ENCODE measurements at regions not wholly inside any gene's neighbourhood (a gene's known extent, or its start where the extent isn't known, plus 50 kb on each side); places are given as distances from the start of the nearest gene placed in this dataset.

DNA sequence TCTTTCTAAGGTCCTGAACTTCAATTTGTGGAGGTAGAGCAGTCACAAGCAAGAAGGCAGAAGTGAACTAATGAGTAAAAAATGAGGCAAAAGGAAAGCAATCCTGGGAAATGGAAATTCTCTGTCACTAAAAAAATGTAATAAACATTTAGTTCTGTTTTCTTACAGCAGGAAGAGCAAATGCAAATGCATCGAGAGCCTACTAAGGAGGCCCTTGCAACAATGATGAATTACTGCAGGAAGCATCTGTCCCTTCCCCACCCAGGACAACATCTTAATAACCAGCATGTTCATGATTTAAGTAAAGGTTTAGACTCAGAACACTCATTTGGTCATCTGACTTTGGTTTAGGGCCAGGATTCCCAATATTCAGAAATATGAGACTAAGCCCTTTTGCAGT lies 341.4 kb upstream of the NOCT start:
- Histone ChIP-seq H3K27ac (no peak overlapping the region), H3K4me1 (peaks cover 2% of the 10 kb centered on the region), H3K36me3 (no peaks in the 10 kb centered on the region), H3K9me3 (no peaks in the 10 kb centered on the region), H3K27me3 (no peaks in the 10 kb centered on the region), H3K4me3 (no peak overlapping the region)
- no peak for DNase-seq (ENCODE audit: low spot score in 2 of 2)
- TF ChIP-seq EP300 (IDR thresholded peaks at IDR 0.05) (no peak), POLR2AphosphoS5 (IDR thresholded peaks at IDR 0.05) (no peak), POLR2A (IDR thresholded peaks at IDR 0.05) (no peak)
- TF ChIP-seq, protein P1, sequence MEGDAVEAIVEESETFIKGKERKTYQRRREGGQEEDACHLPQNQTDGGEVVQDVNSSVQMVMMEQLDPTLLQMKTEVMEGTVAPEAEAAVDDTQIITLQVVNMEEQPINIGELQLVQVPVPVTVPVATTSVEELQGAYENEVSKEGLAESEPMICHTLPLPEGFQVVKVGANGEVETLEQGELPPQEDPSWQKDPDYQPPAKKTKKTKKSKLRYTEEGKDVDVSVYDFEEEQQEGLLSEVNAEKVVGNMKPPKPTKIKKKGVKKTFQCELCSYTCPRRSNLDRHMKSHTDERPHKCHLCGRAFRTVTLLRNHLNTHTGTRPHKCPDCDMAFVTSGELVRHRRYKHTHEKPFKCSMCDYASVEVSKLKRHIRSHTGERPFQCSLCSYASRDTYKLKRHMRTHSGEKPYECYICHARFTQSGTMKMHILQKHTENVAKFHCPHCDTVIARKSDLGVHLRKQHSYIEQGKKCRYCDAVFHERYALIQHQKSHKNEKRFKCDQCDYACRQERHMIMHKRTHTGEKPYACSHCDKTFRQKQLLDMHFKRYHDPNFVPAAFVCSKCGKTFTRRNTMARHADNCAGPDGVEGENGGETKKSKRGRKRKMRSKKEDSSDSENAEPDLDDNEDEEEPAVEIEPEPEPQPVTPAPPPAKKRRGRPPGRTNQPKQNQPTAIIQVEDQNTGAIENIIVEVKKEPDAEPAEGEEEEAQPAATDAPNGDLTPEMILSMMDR (IDR thresholded peaks at IDR 0.05) = no peak
- WGBS = 65% methylated on average over 1 of the region's 1 CpG

DNA sequence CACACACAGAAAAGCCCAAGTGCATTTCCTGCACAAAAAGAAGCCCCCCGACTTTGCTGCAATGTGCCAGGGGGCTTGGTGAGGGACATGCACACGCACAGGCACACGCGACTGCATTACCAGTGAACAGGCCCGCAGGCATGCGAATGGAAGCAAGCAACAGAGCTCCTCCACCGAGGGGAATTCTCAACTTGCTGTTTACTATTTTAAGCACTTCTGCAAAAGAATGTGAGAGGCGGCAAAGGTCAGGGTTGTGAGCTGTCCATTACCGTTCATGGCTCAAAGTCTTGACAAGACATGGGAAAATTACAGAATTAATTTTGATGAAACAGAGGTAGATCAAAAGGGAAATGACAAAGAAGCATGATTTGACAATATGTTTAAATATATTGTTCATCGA lies 342.5 kb upstream of the NOCT start:
- Histone ChIP-seq H3K27ac (no peak overlapping the region), H3K4me1 (no peaks in the 10 kb centered on the region), H3K36me3 (no peaks in the 10 kb centered on the region), H3K9me3 (no peaks in the 10 kb centered on the region), H3K27me3 (no peaks in the 10 kb centered on the region), H3K4me3 (no peak overlapping the region)
- no peak for TF ChIP-seq EP300 (IDR thresholded peaks at IDR 0.05)
- TF ChIP-seq, protein P1 (IDR thresholded peaks at IDR 0.05) = no peak
- no peak for TF ChIP-seq POLR2AphosphoS5 (IDR thresholded peaks at IDR 0.05)
- no peak for TF ChIP-seq POLR2A (IDR thresholded peaks at IDR 0.05)
- DNase-seq (ENCODE audit: low spot score in 2 of 2) = no peak
- 65% methylated on average over 10 of the region's 10 CpGs for WGBS

DNA sequence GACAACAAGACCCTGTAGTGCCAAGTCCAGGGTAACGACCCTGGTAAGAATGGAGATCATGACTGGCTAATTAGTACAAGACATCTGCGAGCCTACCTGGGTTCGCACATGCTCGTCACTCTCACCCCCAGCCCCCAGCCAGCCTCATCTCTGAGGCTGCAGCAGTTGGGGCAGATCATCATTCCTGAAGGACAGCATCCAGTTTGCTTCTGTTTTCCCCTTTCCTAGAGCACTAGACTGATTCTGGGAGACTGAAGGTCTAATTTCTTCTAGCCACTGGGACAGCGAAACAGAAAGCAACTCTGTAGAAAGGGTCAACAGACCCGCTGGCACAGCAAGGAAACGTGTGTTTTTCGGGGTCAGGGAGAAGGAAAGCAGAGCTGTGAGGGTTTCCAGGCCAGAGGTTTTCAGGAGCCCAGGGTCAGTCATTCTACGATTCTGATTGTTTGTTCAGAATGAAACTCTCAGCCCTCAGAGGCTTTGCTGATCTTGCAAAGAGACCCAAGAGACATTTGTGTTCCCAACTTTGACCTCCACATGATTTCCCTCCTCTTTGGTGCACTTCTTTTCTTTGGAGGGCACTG lies 343.1 kb upstream of the NOCT start:
- Histone ChIP-seq H3K27ac (no peak overlapping the region), H3K27me3 (no peaks in the 10 kb centered on the region), H3K36me3 (no peaks in the 10 kb centered on the region), H3K4me3 (no peak overlapping the region), H3K4me1 (no peaks in the 10 kb centered on the region), H3K9me3 (no peaks in the 10 kb centered on the region)
- DNase-seq (ENCODE audit: low spot score in 2 of 2) = no peak
- TF ChIP-seq POLR2AphosphoS5 (IDR thresholded peaks at IDR 0.05) (no peak), POLR2A (IDR thresholded peaks at IDR 0.05) (no peak), EP300 (IDR thresholded peaks at IDR 0.05) (no peak)
- TF ChIP-seq, protein P1 (IDR thresholded peaks at IDR 0.05) = no peak
- 86% methylated on average over 9 of the region's 9 CpGs for WGBS

DNA sequence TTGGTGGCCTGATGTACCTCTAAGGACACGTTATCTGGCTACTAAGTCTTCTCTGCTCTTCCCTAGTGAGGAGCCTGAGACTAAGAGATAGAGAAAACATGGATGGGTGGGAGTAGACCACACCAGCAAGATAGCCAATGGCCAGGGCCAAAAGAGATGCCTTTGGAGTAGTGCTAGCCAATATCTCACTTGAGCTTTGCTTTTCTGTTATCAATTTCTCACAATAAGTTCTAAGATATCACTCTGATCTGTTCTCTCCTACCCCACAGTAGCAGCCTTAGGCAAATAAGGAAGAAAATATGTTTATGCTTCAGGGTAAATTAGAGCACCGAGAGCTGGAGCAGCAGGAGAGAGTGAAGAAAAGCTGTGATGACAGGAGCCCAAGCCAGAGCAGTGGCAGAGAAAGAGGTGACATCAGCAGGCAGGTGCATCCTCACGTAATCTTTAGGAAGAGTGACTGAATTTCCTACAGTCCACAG lies 343.9 kb upstream of the NOCT start:
- Histone ChIP-seq H3K4me1 (no peaks in the 10 kb centered on the region), H3K27ac (no peak overlapping the region), H3K4me3 (no peak overlapping the region), H3K27me3 (no peaks in the 10 kb centered on the region), H3K36me3 (no peaks in the 10 kb centered on the region), H3K9me3 (no peaks in the 10 kb centered on the region)
- DNase-seq (ENCODE audit: low spot score in 2 of 2) = no peak
- TF ChIP-seq, protein P1 (IDR thresholded peaks at IDR 0.05) = no peak
- TF ChIP-seq POLR2A (IDR thresholded peaks at IDR 0.05) (no peak), POLR2AphosphoS5 (IDR thresholded peaks at IDR 0.05) (no peak), EP300 (IDR thresholded peaks at IDR 0.05) (no peak)
- 77% methylated on average over 3 of the region's 3 CpGs for WGBS

DNA sequence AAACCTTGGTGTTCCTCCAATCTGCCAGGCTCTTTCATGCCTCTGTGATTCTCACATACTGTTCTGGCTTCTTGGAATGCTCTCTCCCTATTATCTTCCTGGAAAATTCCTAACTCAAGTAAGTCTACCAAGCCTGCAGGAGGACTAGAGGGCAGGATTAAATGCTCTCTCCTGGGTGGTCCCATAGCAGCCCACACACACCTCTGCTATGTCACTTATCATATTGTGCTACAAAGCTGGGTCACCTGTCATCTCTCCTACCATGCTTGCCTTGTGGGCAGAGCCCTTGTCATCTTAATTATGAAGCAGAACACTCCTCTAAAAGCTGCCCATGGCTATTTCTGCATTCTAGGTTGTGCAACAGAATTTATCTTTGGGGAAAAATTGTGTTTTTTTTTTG lies 344.5 kb upstream of the NOCT start:
- no peak for DNase-seq (ENCODE audit: low spot score in 2 of 2)
- Histone ChIP-seq H3K27me3 (no peaks in the 10 kb centered on the region), H3K27ac (no peak overlapping the region), H3K9me3 (no peaks in the 10 kb centered on the region), H3K4me1 (no peaks in the 10 kb centered on the region), H3K36me3 (no peaks in the 10 kb centered on the region), H3K4me3 (no peak overlapping the region)
- TF ChIP-seq POLR2AphosphoS5 (IDR thresholded peaks at IDR 0.05) = no peak
- TF ChIP-seq, protein P1 (IDR thresholded peaks at IDR 0.05) = no peak
- no peak for TF ChIP-seq POLR2A (IDR thresholded peaks at IDR 0.05)
- no peak for TF ChIP-seq EP300 (IDR thresholded peaks at IDR 0.05)
